Cardiac fibroblast (primary cell): ENCODE measurements at regions not wholly inside any gene's neighbourhood (a gene's known extent, or its start where the extent isn't known, plus 50 kb on each side); places are given as distances from the start of the nearest gene placed in this dataset.
"Not testable (repeated sequence)": the region's sequence is repeated elsewhere in the genome, so short reads cannot be mapped to it uniquely, and the experiment has no call there.

Source experiments
- DNase-seq, 2 donors: peaks; one replicate each; pipeline versions ENCODE4 v3.0.0 to v3.0.0-alpha.2; 2010; ENCODE audit warnings: low read depth in 2 of 2
- H3K4me3 ChIP-seq, 2 donors: replicated peaks in 1 of 2; 1 replicate in 1 of 2; 2 replicates in 1 of 2; pipeline ENCODE4 v1.5.1; 2011; ENCODE audit warnings: low read depth in 2 of 2, low read length in 2 of 2, mild to moderate bottlenecking in 2 of 2, moderate library complexity in 1 of 2
- TF ChIP-seq, protein P1 (sequence below): IDR thresholded peaks from one replicate; pipeline ENCODE4 v1.5.1; 2011; ENCODE audit warnings: low read depth, mild to moderate bottlenecking, low read length, inconsistent platforms

DNA sequence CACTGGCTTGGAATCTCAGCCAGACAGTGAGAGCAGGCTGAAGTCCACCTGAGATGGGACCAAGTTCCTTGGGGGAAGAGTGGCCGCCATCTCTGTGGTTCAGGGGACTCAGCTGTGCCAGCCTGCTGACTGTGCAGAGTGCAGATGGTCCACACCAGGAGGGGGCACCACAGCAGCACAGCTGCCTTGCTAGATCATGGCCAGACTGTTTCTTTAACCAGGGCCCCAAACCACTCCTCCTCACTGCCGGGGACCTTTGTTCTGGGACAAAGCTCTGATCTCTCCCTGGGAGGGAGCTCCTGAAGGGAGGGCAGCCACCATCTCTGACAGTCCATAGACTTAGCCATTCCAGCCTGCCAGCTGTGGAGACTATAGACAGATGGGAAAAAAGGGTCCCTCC is 2189.6 kb downstream of the PCDH7 start:
- TF ChIP-seq, protein P1, sequence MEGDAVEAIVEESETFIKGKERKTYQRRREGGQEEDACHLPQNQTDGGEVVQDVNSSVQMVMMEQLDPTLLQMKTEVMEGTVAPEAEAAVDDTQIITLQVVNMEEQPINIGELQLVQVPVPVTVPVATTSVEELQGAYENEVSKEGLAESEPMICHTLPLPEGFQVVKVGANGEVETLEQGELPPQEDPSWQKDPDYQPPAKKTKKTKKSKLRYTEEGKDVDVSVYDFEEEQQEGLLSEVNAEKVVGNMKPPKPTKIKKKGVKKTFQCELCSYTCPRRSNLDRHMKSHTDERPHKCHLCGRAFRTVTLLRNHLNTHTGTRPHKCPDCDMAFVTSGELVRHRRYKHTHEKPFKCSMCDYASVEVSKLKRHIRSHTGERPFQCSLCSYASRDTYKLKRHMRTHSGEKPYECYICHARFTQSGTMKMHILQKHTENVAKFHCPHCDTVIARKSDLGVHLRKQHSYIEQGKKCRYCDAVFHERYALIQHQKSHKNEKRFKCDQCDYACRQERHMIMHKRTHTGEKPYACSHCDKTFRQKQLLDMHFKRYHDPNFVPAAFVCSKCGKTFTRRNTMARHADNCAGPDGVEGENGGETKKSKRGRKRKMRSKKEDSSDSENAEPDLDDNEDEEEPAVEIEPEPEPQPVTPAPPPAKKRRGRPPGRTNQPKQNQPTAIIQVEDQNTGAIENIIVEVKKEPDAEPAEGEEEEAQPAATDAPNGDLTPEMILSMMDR = no peak
- no peak overlapping the region for H3K4me3 ChIP-seq
- no peak for DNase-seq

DNA sequence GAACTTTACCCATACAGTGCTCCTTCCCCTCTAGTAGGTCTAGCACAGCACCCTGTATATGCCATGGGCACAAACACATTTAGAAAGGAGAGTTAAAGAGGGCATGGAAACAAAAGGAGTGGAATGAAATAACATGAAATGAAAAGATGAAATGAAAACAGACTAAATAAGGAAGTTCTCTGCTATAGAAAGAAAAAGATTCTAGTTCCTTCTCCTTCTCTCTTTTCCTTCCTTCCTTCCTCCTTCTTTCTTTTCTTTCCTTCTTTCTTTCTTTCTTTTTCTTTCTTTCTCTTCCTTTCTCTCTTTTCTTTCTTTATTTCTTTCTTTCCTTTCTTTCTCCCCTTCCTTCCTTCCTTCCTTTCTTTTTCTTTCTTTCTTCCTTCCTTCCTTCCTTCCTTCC is 2197.4 kb downstream of the PCDH7 start:
- H3K4me3 ChIP-seq = no peak overlapping the region
- no peak for DNase-seq
- TF ChIP-seq, protein P1 = no peak

GRCh38 chr4:32929796-32930699 is 2209.9 kb downstream of the PCDH7 start:
- TF ChIP-seq, protein P1 = no peak
- no peak overlapping the region for H3K4me3 ChIP-seq
- no peak for DNase-seq

GRCh38 chr4:32930700-32931099 is 2210.5 kb downstream of the PCDH7 start:
- DNase-seq = no peak
- H3K4me3 ChIP-seq = no peak overlapping the region
- TF ChIP-seq, protein P1 = no peak

DNA sequence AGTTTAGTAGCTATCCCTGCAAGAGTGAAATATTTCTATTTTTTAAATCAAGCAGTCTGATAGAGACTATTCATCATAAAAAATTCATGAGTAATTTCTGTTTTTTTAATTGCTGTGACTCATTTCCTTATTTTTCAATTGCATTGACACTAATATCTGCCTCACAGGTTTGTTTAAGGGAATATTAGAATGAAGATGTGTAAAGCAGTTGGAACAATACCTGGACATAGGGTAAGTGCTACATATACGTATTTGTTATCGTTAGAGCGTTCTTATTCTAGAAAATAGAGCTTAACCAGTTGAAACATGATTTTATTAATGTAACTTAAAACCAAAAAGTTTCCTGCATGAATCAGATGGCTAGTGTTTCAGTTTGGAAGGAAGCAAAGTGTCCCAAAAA is 2211.3 kb downstream of the PCDH7 start:
- TF ChIP-seq, protein P1 = no peak
- DNase-seq = no peak
- no peak overlapping the region for H3K4me3 ChIP-seq

DNA sequence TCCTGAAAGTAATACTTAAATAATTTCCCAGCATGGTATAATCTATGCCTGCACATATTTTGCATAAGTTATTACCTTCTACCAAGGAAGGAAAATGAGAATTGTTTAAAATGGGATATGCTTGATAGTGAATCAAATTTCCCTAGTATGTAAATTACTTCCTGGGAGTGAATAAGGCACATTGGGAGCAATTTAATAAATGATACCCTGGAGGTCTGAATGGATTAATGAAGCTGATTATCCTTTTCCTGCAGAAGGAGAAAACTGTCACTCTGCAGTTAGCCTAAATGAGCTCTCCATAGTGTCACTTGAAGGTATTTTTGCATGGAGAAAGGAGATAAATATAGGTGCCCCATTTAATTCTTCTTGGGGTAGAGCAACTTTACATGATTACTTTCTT is 2212.0 kb downstream of the PCDH7 start:
- TF ChIP-seq, protein P1 = no peak
- H3K4me3 ChIP-seq = no peak overlapping the region

GRCh38 chr4:32939222-32939621 is 2219.1 kb downstream of the PCDH7 start:
- not testable (repeated sequence) for DNase-seq

More for the DNA sequence above, 2212.0 kb downstream of the PCDH7 start:
- DNase-seq = no peak

More at GRCh38 chr4:32939222-32939621, 2219.1 kb downstream of the PCDH7 start:
- H3K4me3 ChIP-seq = not testable (repeated sequence)
